Mesothelial cell of epicardium (in vitro differentiated cells): ENCODE measurements at regions not wholly inside any gene's neighbourhood (a gene's known extent, or its start where the extent isn't known, plus 50 kb on each side); places are given as distances from the start of the nearest gene placed in this dataset.

Source experiments
- DNase-seq, 2 experiments: peaks; one replicate each; pipeline ENCODE4 v3.0.0; 2021; ENCODE audit warnings: low spot score in 2 of 2; ENCODE audit not compliant: unreplicated experiment in 2 of 2
- H3K27ac Mint-ChIP-seq: 2 replicates; pipeline ENCODE4 v1.8.0; 2021; ENCODE audit warnings: mixed read lengths
- H3K27me3 Mint-ChIP-seq: 2 replicates; pipeline ENCODE4 v1.8.0; 2021; ENCODE audit warnings: low read depth, mixed read lengths
- H3K36me3 Mint-ChIP-seq: 2 replicates; pipeline ENCODE4 v1.8.0; 2021; ENCODE audit warnings: mixed read lengths
- H3K4me1 Mint-ChIP-seq: 2 replicates; pipeline ENCODE4 v1.8.0; 2021; ENCODE audit warnings: mixed read lengths
- H3K4me3 Mint-ChIP-seq: 2 replicates; pipeline ENCODE4 v1.8.0; 2021; ENCODE audit warnings: mild to moderate bottlenecking, moderate library complexity, mixed read lengths
- H3K9me3 Mint-ChIP-seq: 2 replicates; pipeline ENCODE4 v1.8.0; 2021; ENCODE audit warnings: mixed read lengths
- CTCF ChIP-seq: fragments of 200-600 bp; sonication (generic); IDR thresholded peaks from one replicate; pipeline ENCODE4 v1.5.0; 2021; ENCODE audit warnings: antibody characterized with exemption; ENCODE audit not compliant: unreplicated experiment

DNA sequence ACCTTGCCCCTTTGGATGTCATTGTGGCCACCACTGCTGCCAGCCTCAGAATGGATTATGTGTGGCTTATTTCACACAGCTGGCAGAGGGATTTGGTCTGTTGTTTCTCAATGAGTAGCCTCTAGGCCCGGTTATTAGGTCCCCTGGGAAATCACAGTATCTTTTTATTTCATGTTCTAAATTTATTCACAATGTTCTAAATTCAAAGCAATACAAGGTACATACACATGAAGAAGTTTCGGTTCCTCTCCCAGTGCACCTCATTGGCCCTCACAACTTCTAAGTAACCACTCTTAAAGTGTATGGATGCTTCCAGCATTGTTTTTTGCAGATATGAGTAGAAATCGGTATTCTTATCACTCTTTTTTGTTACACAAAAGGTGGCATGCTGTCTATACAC lies 262.7 kb downstream of the RCHY1 start:
- TF ChIP-seq CTCF = no peak
- Mint-ChIP-seq H3K36me3 (no peaks in the 10 kb centered on the region), H3K4me3 (no peak overlapping the region), H3K27ac (no peak overlapping the region), H3K27me3 (no peaks in the 10 kb centered on the region), H3K4me1 (peaks cover 12% of the 10 kb centered on the region), H3K9me3 (peaks cover 4% of the 10 kb centered on the region)
- DNase-seq = no peak

- DNase-seq = no peak
- H3K4me1 Mint-ChIP-seq = peaks cover 12% of the 10 kb centered on the region
- peaks cover 4% of the 10 kb centered on the region for H3K9me3 Mint-ChIP-seq
- no peaks in the 10 kb centered on the region for H3K27me3 Mint-ChIP-seq
- H3K4me3 Mint-ChIP-seq = no peak overlapping the region
- TF ChIP-seq CTCF = no peak
- H3K36me3 Mint-ChIP-seq = no peaks in the 10 kb centered on the region
- H3K27ac Mint-ChIP-seq = no peak overlapping the region
Observed at GRCh38 chr4:75249739-75250138, 264.5 kb downstream of the RCHY1 start.

GRCh38 chr4:75248770-75249407 lies 265.3 kb downstream of the RCHY1 start:
- Mint-ChIP-seq H3K27me3 (no peaks in the 10 kb centered on the region), H3K27ac (no peak overlapping the region), H3K36me3 (no peaks in the 10 kb centered on the region), H3K9me3 (peaks cover 4% of the 10 kb centered on the region), H3K4me3 (no peak overlapping the region), H3K4me1 (peaks cover 12% of the 10 kb centered on the region)
- DNase-seq = no peak
- TF ChIP-seq CTCF = no peak

GRCh38 chr4:75244325-75244724 lies 269.9 kb downstream of the RCHY1 start:
- no peak for TF ChIP-seq CTCF
- Mint-ChIP-seq H3K27me3 (no peaks in the 10 kb centered on the region), H3K27ac (no peak overlapping the region), H3K9me3 (peaks cover 1% of the 10 kb centered on the region), H3K4me3 (no peak overlapping the region), H3K36me3 (peaks cover 1% of the 10 kb centered on the region), H3K4me1 (peaks cover 14% of the 10 kb centered on the region)
- DNase-seq = no peak

DNA sequence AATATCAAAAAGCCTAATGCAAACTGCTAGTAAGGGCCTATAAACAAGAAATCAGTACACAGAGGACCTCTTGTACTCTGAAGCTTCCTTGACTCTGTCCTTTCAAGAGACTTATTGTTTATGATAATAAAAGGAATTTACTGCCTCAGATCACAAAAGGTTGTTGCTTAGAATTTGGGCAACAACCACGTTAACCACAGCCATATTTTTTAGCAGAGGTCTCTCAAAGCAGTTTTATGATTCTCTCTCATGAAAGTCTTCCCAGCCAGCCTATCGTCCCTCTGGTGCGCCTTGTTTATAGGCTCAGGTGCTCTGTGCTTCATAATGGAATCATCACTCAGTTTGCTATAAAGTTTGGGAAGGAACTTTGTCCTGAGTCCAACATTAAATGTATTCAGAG lies 270.6 kb downstream of the RCHY1 start:
- peaks cover 9% of the 10 kb centered on the region for H3K4me1 Mint-ChIP-seq
- no peak for DNase-seq
- no peaks in the 10 kb centered on the region for H3K27me3 Mint-ChIP-seq
- no peak for TF ChIP-seq CTCF
- peaks cover 9% of the 10 kb centered on the region for H3K9me3 Mint-ChIP-seq
- H3K27ac Mint-ChIP-seq = no peak overlapping the region
- peaks cover 3% of the 10 kb centered on the region for H3K36me3 Mint-ChIP-seq
- H3K4me3 Mint-ChIP-seq = no peak overlapping the region

DNA sequence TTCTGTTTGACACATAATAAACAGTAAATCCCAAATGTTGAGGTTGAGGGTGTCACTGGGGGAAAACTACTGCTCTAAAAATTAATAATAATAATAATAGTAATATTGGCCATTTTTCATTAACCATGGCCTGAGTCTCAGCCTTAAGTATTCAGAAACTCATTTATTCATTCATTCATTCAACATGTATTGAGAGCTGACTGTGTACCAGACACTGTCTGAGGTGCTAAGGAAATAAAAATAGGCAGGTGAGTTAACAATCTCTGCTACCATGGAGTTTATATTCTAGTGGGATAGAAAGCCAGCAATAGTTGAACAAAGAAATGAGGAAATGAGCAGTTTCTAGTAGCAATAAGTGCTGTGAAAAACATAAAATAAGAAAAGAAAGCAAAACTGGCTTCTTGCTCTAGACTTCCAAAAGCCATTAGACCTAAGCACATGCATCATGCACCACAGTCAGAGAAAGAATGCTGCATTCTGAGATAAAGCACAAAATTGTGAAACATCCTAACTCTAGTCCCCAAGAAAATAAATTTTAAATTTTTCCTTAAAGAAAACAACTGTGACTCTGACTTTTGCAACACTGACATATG lies 278.7 kb downstream of the RCHY1 start:
- Mint-ChIP-seq H3K4me3 (no peak overlapping the region), H3K9me3 (peaks cover 9% of the 10 kb centered on the region), H3K4me1 (peaks cover 55% of the 10 kb centered on the region), H3K27ac (peak overlapping the region; percentile 17), H3K36me3 (peaks cover 5% of the 10 kb centered on the region), H3K27me3 (no peaks in the 10 kb centered on the region)
- no peak for DNase-seq
- no peak for TF ChIP-seq CTCF
